SH-SY5Y (cell line): ENCODE measurements at regions not wholly inside any gene's neighbourhood (a gene's known extent, or its start where the extent isn't known, plus 50 kb on each side); places are given as distances from the start of the nearest gene placed in this dataset.

Source experiments
- GATA2 ChIP-seq: IDR thresholded peaks from 2 replicates; pipeline ENCODE4 v1.6.1; 2011; ENCODE audit warnings: mild to moderate bottlenecking, low read depth, low read length
- GATA3 ChIP-seq: IDR thresholded peaks from 2 replicates; pipeline ENCODE4 v1.6.1; 2011; ENCODE audit warnings: low read depth, mild to moderate bottlenecking, low read length, moderate library complexity

GRCh38 chr2:133817680-133818566, 249.7 kb upstream of the NCKAP5 start:
- peak; percentile 35; the same call in 1 of the 2 replicates for TF ChIP-seq GATA3
- peak; percentile 77 for TF ChIP-seq GATA2
